GM12801 (cell line): ENCODE measurements at regions not wholly inside any gene's neighbourhood (a gene's known extent, or its start where the extent isn't known, plus 50 kb on each side); places are given as distances from the start of the nearest gene placed in this dataset.

Experiments
- TF ChIP-seq, protein P1 (sequence below): IDR thresholded peaks from one replicate; pipeline ENCODE4 v1.5.1; 2011; ENCODE audit warnings: control low read depth; ENCODE audit not compliant: insufficient read length; ENCODE audit errors: extremely low read depth

DNA sequence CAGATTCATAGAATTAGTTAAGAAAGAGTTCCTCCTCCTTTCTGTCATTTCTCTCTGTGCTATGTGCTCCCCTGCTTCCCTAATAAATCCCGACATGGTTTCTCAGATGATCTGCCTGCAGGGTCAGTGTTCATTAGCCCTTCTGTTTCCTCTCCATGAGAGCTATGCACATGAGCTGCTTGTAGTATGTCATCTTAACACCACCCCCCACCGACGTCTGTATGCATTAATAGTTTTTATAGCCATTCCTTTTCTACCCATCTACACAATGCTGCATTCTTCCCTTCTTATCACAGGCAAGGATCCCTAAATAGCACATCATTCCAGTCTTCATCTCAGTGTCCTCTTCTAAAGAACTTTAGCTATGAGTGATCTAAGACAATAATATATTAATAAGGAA, 809.1 kb downstream of the ANKRD7 start:
- TF ChIP-seq, protein P1, sequence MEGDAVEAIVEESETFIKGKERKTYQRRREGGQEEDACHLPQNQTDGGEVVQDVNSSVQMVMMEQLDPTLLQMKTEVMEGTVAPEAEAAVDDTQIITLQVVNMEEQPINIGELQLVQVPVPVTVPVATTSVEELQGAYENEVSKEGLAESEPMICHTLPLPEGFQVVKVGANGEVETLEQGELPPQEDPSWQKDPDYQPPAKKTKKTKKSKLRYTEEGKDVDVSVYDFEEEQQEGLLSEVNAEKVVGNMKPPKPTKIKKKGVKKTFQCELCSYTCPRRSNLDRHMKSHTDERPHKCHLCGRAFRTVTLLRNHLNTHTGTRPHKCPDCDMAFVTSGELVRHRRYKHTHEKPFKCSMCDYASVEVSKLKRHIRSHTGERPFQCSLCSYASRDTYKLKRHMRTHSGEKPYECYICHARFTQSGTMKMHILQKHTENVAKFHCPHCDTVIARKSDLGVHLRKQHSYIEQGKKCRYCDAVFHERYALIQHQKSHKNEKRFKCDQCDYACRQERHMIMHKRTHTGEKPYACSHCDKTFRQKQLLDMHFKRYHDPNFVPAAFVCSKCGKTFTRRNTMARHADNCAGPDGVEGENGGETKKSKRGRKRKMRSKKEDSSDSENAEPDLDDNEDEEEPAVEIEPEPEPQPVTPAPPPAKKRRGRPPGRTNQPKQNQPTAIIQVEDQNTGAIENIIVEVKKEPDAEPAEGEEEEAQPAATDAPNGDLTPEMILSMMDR = no peak

- TF ChIP-seq, protein P1 = no peak
Observed at GRCh38 chr7:119037941-119038340, 813.4 kb downstream of the ANKRD7 start.

- TF ChIP-seq, protein P1 = no peak
Observed at GRCh38 chr7:119046068-119046467, 821.6 kb downstream of the ANKRD7 start.

DNA sequence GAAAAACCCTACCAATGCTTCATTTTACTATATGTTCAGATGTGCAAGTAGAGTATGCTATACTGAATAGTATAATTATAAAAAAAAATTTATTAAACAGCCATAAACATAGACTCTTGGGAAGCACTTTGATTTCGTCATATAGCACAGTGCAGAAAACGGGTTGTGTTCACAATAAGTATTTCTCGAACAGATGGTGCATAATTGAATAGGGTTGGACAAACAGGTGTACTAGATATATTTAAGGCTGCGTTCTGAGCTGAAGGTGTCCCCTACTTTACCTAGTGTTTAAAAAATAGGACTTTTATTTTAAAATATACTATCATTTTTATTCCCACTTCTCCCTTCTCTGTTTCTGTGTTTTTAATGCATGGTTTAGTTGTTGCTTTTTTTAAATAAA, 841.5 kb downstream of the ANKRD7 start:
- TF ChIP-seq, protein P1 = no peak

GRCh38 chr7:119086026-119086425, 861.5 kb downstream of the ANKRD7 start:
- TF ChIP-seq, protein P1 = no peak

DNA sequence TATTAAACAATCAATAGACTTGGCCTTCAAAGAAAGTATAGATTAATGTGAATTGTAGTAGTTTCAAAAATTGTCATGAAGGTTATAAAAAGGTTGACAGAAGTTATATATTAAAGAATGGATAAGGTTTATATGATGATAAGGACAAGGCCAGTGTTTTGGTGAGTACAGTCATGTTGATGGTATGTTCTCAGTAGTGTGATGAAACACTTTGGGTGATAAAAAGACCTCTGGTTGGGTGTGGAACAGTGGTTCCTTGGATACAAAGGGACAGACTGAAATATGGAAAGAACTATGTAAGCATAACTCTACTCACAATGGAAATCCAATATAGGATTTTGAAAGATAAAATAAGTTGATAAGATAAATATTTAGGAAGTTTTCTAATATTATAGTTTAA, 866.3 kb downstream of the ANKRD7 start:
- TF ChIP-seq, protein P1 = no peak

- TF ChIP-seq, protein P1 = no peak
Observed at GRCh38 chr7:119096683-119097082, 872.2 kb downstream of the ANKRD7 start.

- TF ChIP-seq, protein P1 = no peak
Observed at GRCh38 chr7:119102291-119102690, 877.8 kb downstream of the ANKRD7 start.
